Liver (tissue), 8 donors: ENCODE measurements at regions not wholly inside any gene's neighbourhood (a gene's known extent, or its start where the extent isn't known, plus 50 kb on each side); places are given as distances from the start of the nearest gene placed in this dataset.

Experiments used
- DNase-seq: peaks from one replicate; pipeline ENCODE4 v3.0.0-alpha.2; 2017; ENCODE audit warnings: low spot score
- H3K27ac ChIP-seq, 2 donors: one replicate each; pipeline ENCODE4 v1.7.0; 2013; ENCODE audit warnings: inconsistent platforms in 2 of 2, low read length in 2 of 2, control low read depth in 1 of 2, low read depth in 1 of 2, mild to moderate bottlenecking in 1 of 2
- H3K27me3 ChIP-seq, 4 donors: one replicate each; pipeline versions ENCODE4 v1.6.1 to v1.7.0; 2013; ENCODE audit warnings: low read length in 3 of 4, inconsistent platforms in 1 of 4, mild to moderate bottlenecking in 1 of 4, moderate library complexity in 1 of 4; ENCODE audit not compliant: control insufficient read depth in 4 of 4, insufficient read depth in 4 of 4
- H3K36me3 ChIP-seq, 4 donors: one replicate each; pipeline versions ENCODE4 v1.6.1 to v1.7.0; 2013; ENCODE audit warnings: low read length in 3 of 4, mild to moderate bottlenecking in 3 of 4, low read depth in 1 of 4, moderate library complexity in 1 of 4; ENCODE audit not compliant: control insufficient read depth in 4 of 4, insufficient read depth in 3 of 4
- H3K4me1 ChIP-seq, 4 donors: one replicate each; pipeline versions ENCODE4 v1.6.1 to v1.7.0; 2013; ENCODE audit warnings: low read length in 3 of 4, mild to moderate bottlenecking in 3 of 4, moderate library complexity in 1 of 4; ENCODE audit not compliant: control insufficient read depth in 4 of 4, insufficient read depth in 4 of 4
- H3K4me3 ChIP-seq, 3 donors: one replicate each; pipeline versions ENCODE4 v1.6.1 to v1.7.0; 2013; ENCODE audit warnings: low read length in 3 of 3, control low read depth in 1 of 3, low read depth in 1 of 3, mild to moderate bottlenecking in 1 of 3
- H3K9ac ChIP-seq, 2 donors: one replicate each; pipeline ENCODE4 v1.7.0; 2013; ENCODE audit warnings: low read length in 2 of 2, mild to moderate bottlenecking in 2 of 2, moderate library complexity in 2 of 2, control low read depth in 1 of 2, low read depth in 1 of 2
- H3K9me3 ChIP-seq, 4 donors: one replicate each; pipeline versions ENCODE4 v1.6.1 to v1.7.0; 2013; ENCODE audit warnings: low read length in 3 of 4; ENCODE audit not compliant: control insufficient read depth in 4 of 4
- EGR1 ChIP-seq, 2 donors: IDR thresholded peaks; 2 replicates each; pipeline ENCODE4 v1.6.1; 2016 to 2018; ENCODE audit warnings: antibody characterized with exemption in 2 of 2, low read depth in 2 of 2
- GABPA ChIP-seq, 2 donors: IDR thresholded peaks in 1 of 2; conservative IDR thresholded peaks in 1 of 2; 2 replicates each; pipeline ENCODE4 v1.6.1; 2016; ENCODE audit warnings: antibody characterized with exemption in 2 of 2, mild to moderate bottlenecking in 1 of 2, moderate library complexity in 1 of 2
- HNF4A ChIP-seq, 2 donors: conservative IDR thresholded peaks; 2 replicates each; pipeline ENCODE4 v1.6.1; 2016; ENCODE audit warnings: antibody characterized with exemption in 2 of 2, mild to moderate bottlenecking in 2 of 2
- HNF4G ChIP-seq: IDR thresholded peaks from 2 replicates; pipeline ENCODE4 v1.6.1; 2016; ENCODE audit warnings: antibody characterized with exemption
- JUND ChIP-seq, 2 donors: IDR thresholded peaks; 2 replicates each; pipeline ENCODE4 v1.6.1; 2016; ENCODE audit warnings: antibody characterized with exemption in 2 of 2
- NR2F2 ChIP-seq: IDR thresholded peaks from 2 replicates; pipeline ENCODE4 v1.6.1; 2016; ENCODE audit warnings: antibody characterized with exemption
- RAD21 ChIP-seq, 2 donors: IDR thresholded peaks; 2 replicates each; pipeline ENCODE4 v1.6.1; 2016; ENCODE audit warnings: antibody characterized with exemption in 2 of 2, mild to moderate bottlenecking in 2 of 2
- RXRA ChIP-seq, 2 donors: IDR thresholded peaks; 2 replicates each; pipeline ENCODE4 v1.6.1; 2017 to 2018; ENCODE audit warnings: antibody characterized with exemption in 2 of 2, mild to moderate bottlenecking in 1 of 2
- SP1 ChIP-seq: IDR thresholded peaks from 2 replicates; pipeline ENCODE4 v1.6.1; 2018; ENCODE audit warnings: antibody characterized with exemption, mild to moderate bottlenecking
- TAF1 ChIP-seq: conservative IDR thresholded peaks from 2 replicates; pipeline ENCODE4 v1.6.1; 2016; ENCODE audit warnings: antibody characterized with exemption, mild to moderate bottlenecking
- YY1 ChIP-seq: IDR thresholded peaks from 2 replicates; pipeline ENCODE4 v1.6.1; 2016; ENCODE audit warnings: antibody characterized with exemption, mild to moderate bottlenecking
- WGBS: extraction: QIAGEN DNeasy Blood & Tissue Kit; methylation state at CpG from one replicate; pipeline ENCODE4 v1.1.7; 2013; 5-methylcytosine and 5-hydroxymethylcytosine counted together
- TF ChIP-seq, protein P1 (sequence below): IDR thresholded peaks from 2 replicates; pipeline ENCODE4 v1.6.1; 2016; ENCODE audit warnings: antibody characterized with exemption, mild to moderate bottlenecking
- TF ChIP-seq, protein P2 (sequence below): IDR thresholded peaks from 2 replicates; pipeline ENCODE4 v1.6.1; 2016; ENCODE audit warnings: antibody characterized with exemption
- TF ChIP-seq, protein P3 (sequence below): IDR thresholded peaks from 2 replicates; pipeline ENCODE4 v1.6.1; 2016; ENCODE audit warnings: antibody characterized with exemption
- TF ChIP-seq, protein P4 (sequence below): IDR thresholded peaks from 2 replicates; pipeline ENCODE4 v1.6.1; 2016; ENCODE audit warnings: antibody characterized with exemption
- TF ChIP-seq, protein P5 (sequence below): fragments of 150-350 bp; IDR thresholded peaks from 2 replicates; pipeline ENCODE4 v1.5.1; 2017; ENCODE audit warnings: improper control_type of control experiment, low read depth, low read length; ENCODE audit not compliant: missing input control
- donor health status: healthy.
- donor health status: healthy.
- donor health status: healthy.
- donor health status: healthy.
- donor health status: healthy.

DNA sequence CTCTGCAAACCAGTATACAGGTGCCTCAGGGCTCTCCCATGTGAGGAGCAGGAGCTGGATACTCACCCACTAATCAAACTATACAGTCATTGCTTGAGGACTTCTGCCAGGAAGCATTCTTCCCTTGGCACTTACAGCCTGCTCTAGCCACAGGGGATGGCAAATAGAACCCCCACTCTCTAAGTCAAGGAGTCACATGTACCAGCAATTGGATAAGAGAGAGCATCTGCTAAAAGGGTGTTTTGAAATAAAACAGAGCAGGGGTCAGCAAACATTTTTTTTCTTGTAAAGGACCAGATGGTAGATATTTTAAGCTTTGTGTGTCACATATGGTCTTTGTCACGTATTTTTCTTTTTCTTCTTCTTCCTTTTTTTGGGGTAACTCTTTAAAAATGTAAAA lies 865.2 kb upstream of the GHITM start (continued):
- TF ChIP-seq, protein P1, sequence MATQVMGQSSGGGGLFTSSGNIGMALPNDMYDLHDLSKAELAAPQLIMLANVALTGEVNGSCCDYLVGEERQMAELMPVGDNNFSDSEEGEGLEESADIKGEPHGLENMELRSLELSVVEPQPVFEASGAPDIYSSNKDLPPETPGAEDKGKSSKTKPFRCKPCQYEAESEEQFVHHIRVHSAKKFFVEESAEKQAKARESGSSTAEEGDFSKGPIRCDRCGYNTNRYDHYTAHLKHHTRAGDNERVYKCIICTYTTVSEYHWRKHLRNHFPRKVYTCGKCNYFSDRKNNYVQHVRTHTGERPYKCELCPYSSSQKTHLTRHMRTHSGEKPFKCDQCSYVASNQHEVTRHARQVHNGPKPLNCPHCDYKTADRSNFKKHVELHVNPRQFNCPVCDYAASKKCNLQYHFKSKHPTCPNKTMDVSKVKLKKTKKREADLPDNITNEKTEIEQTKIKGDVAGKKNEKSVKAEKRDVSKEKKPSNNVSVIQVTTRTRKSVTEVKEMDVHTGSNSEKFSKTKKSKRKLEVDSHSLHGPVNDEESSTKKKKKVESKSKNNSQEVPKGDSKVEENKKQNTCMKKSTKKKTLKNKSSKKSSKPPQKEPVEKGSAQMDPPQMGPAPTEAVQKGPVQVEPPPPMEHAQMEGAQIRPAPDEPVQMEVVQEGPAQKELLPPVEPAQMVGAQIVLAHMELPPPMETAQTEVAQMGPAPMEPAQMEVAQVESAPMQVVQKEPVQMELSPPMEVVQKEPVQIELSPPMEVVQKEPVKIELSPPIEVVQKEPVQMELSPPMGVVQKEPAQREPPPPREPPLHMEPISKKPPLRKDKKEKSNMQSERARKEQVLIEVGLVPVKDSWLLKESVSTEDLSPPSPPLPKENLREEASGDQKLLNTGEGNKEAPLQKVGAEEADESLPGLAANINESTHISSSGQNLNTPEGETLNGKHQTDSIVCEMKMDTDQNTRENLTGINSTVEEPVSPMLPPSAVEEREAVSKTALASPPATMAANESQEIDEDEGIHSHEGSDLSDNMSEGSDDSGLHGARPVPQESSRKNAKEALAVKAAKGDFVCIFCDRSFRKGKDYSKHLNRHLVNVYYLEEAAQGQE: no peak

DNA sequence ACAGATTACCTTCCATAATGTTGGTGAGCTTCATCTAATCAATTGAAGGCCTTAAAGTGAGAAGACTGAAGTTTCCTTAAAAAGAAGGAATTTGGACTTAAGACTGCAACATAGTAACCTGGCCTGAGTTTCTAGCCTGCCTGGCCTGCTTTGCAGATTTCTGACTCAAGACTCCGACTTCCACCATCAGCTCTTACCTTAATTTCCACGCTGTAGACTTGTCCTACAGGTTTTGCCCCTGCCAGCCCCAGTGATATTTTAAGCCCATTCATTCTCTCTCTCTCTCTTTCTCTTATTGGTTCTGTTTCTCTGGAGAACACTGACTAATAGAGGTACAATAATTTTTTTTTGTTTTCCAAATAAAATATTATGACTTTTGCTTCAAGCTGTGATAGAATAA lies 862.3 kb upstream of the GHITM start:
- H3K9me3 ChIP-seq: no peaks in the 10 kb centered on the region
- no peak overlapping the region for H3K27ac ChIP-seq
- 77% methylated on average over 2 of the region's 2 CpGs for WGBS
- no peak overlapping the region for H3K4me3 ChIP-seq
- H3K36me3 ChIP-seq: no peaks in the 10 kb centered on the region
- H3K4me1 ChIP-seq: peaks cover 0 to 4% (median 4%) of the 10 kb centered on the region in 4 donors
- TF ChIP-seq SP1 (no peak), JUND (IDR thresholded peaks at IDR 0.05) (no peak), RAD21 (IDR thresholded peaks at IDR 0.05) (no peak), HNF4G (no peak), EGR1 (IDR thresholded peaks at IDR 0.05; ENCODE audit: low read depth in 2 of 2) (no peak), NR2F2 (no peak), HNF4A (conservative IDR thresholded peaks at IDR 0.05) (no peak)
- TF ChIP-seq, protein P2, sequence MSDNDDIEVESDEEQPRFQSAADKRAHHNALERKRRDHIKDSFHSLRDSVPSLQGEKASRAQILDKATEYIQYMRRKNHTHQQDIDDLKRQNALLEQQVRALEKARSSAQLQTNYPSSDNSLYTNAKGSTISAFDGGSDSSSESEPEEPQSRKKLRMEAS: no peak
- TF ChIP-seq, protein P3, sequence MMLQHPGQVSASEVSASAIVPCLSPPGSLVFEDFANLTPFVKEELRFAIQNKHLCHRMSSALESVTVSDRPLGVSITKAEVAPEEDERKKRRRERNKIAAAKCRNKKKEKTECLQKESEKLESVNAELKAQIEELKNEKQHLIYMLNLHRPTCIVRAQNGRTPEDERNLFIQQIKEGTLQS: no peak
- TF ChIP-seq, protein P4, sequence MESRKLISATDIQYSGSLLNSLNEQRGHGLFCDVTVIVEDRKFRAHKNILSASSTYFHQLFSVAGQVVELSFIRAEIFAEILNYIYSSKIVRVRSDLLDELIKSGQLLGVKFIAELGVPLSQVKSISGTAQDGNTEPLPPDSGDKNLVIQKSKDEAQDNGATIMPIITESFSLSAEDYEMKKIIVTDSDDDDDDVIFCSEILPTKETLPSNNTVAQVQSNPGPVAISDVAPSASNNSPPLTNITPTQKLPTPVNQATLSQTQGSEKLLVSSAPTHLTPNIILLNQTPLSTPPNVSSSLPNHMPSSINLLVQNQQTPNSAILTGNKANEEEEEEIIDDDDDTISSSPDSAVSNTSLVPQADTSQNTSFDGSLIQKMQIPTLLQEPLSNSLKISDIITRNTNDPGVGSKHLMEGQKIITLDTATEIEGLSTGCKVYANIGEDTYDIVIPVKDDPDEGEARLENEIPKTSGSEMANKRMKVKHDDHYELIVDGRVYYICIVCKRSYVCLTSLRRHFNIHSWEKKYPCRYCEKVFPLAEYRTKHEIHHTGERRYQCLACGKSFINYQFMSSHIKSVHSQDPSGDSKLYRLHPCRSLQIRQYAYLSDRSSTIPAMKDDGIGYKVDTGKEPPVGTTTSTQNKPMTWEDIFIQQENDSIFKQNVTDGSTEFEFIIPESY: no peak
- H3K9ac ChIP-seq: no peak overlapping the region
- no peaks in the 10 kb centered on the region for H3K27me3 ChIP-seq
- DNase-seq: no peak

DNA sequence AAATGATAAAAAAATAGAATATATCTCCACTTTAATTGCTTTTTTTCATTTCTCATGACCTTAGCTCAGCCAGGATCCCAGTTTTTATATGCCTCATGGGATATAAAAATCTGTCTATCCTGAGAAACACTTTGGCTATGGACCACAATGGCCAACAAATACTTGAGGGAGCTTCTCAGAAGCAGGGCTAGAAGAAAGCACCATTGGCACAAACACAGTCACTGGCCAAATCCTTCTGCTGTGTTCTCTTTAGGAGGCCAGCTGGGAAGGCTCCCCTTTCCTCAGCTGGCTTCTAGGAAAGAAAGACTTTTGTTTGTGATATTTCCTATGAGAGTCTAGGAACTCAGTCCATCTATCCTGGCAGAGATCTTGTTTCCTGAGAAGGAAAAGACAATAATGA lies 856.2 kb upstream of the GHITM start:
- Histone ChIP-seq H3K36me3 (no peaks in the 10 kb centered on the region), H3K27ac (no peak overlapping the region), H3K4me3 (no peak overlapping the region), H3K4me1 (no peaks in the 10 kb centered on the region), H3K9me3 (peaks cover 0 to 2% (median 0%) of the 10 kb centered on the region in 4 donors), H3K9ac (no peak overlapping the region), H3K27me3 (no peaks in the 10 kb centered on the region)
- no peak for DNase-seq
- TF ChIP-seq RAD21 (IDR thresholded peaks at IDR 0.05) (no peak), EGR1 (IDR thresholded peaks at IDR 0.05; ENCODE audit: low read depth in 2 of 2) (no peak), SP1 (no peak), GABPA (IDR thresholded peaks at IDR 0.05 in 1 of 2, conservative IDR thresholded peaks at IDR 0.05 in 1 of 2) (no peak), RXRA (IDR thresholded peaks at IDR 0.05) (no peak), YY1 (no peak), TAF1 (no peak), NR2F2 (no peak), HNF4A (conservative IDR thresholded peaks at IDR 0.05) (no peak)
- TF ChIP-seq, protein P2: no peak
- TF ChIP-seq, protein P4: no peak
- TF ChIP-seq, protein P5, sequence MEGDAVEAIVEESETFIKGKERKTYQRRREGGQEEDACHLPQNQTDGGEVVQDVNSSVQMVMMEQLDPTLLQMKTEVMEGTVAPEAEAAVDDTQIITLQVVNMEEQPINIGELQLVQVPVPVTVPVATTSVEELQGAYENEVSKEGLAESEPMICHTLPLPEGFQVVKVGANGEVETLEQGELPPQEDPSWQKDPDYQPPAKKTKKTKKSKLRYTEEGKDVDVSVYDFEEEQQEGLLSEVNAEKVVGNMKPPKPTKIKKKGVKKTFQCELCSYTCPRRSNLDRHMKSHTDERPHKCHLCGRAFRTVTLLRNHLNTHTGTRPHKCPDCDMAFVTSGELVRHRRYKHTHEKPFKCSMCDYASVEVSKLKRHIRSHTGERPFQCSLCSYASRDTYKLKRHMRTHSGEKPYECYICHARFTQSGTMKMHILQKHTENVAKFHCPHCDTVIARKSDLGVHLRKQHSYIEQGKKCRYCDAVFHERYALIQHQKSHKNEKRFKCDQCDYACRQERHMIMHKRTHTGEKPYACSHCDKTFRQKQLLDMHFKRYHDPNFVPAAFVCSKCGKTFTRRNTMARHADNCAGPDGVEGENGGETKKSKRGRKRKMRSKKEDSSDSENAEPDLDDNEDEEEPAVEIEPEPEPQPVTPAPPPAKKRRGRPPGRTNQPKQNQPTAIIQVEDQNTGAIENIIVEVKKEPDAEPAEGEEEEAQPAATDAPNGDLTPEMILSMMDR: no peak
